Breast epithelium (tissue), 4 donors: ENCODE measurements at regions not wholly inside any gene's neighbourhood (a gene's known extent, or its start where the extent isn't known, plus 50 kb on each side); places are given as distances from the start of the nearest gene placed in this dataset.

ENCODE experiments used
- DNase-seq, 2 donors: peaks; one replicate each; pipeline ENCODE4 v3.0.0-alpha.2; 2019; ENCODE audit warnings: low spot score in 2 of 2
- H3K27ac ChIP-seq, 2 donors: fragments of 200-600 bp; sonication (generic) in 1 of 2; one replicate each; pipeline ENCODE4 v1.5.1; 2016 to 2019; ENCODE audit warnings: mild to moderate bottlenecking in 1 of 2
- H3K27me3 ChIP-seq, 2 donors: fragments of 200-600 bp; sonication (generic) in 1 of 2; one replicate each; pipeline versions ENCODE4 v1.5.1 to v1.6.0; 2017 to 2019; ENCODE audit warnings: control low read depth in 1 of 2, mild to moderate bottlenecking in 1 of 2
- H3K36me3 ChIP-seq: fragments of 200-600 bp; one replicate; pipeline ENCODE4 v1.5.1; 2019
- H3K4me1 ChIP-seq, 2 donors: fragments of 200-600 bp; sonication (generic); one replicate each; pipeline ENCODE4 v1.5.1; 2016 to 2019; ENCODE audit warnings: control low read depth in 1 of 2
- H3K4me3 ChIP-seq, 3 donors: fragments of 200-600 bp; sonication (generic); 1 replicate in 2 of 3; 2 replicates in 1 of 3; pipeline ENCODE4 v1.5.1; 2016 to 2019; ENCODE audit warnings: mild to moderate bottlenecking in 3 of 3, moderate library complexity in 2 of 3
- H3K9me3 ChIP-seq, 2 donors: fragments of 200-600 bp; sonication (generic) in 1 of 2; one replicate each; pipeline ENCODE4 v1.5.1; 2016 to 2019; ENCODE audit warnings: control low read depth in 1 of 2
- CTCF ChIP-seq, 3 donors: fragments of 450-650 bp; IDR thresholded peaks; one replicate each; pipeline ENCODE4 v1.5.1; 2016 to 2017; ENCODE audit warnings: antibody characterized with exemption in 3 of 3, mild to moderate bottlenecking in 3 of 3, moderate library complexity in 3 of 3
- POLR2A ChIP-seq: fragments of 450-650 bp; IDR thresholded peaks from one replicate; pipeline ENCODE4 v1.6.1; 2016; ENCODE audit warnings: antibody characterized with exemption, mild to moderate bottlenecking, moderate library complexity
- POLR2AphosphoS5 ChIP-seq, 3 donors: sonication (generic); formaldehyde crosslinking; IDR thresholded peaks; one replicate each; pipeline ENCODE4 v1.6.1; 2017; ENCODE audit warnings: antibody characterized with exemption in 3 of 3
- intact Hi-C: fragments of 100-400 bp; cut with DNase I; formaldehyde crosslinking; loops from one replicate; pipeline ENCODE4 v1.15.1; 2023; ENCODE audit warnings: low total_unique reads

- TF ChIP-seq POLR2AphosphoS5 (IDR thresholded peaks at IDR 0.05) = peak; percentile 74 to 86 (median 76)
- TF ChIP-seq CTCF (IDR thresholded peaks at IDR 0.05) = no peak
- TF ChIP-seq POLR2A = no peak
- peak; percentile 91 to 92 for DNase-seq
- Histone ChIP-seq H3K9me3 (no peaks in the 10 kb centered on the region), H3K4me3 (peak overlapping the region; percentile 17 to 85 (median 67)), H3K27me3 (no peaks in the 10 kb centered on the region), H3K27ac (peak overlapping the region; percentile 99 to 100), H3K36me3 (no peaks in the 10 kb centered on the region), H3K4me1 (peaks cover 37 to 49% of the 10 kb centered on the region in 2 donors)
- intact Hi-C loops = no loop called here
Measured at GRCh38 chr22:46084943-46085827, 65.1 kb upstream of the PPARA start.

- Histone ChIP-seq H3K27ac (peak overlapping the region; percentile 99 to 100), H3K36me3 (no peaks in the 10 kb centered on the region), H3K27me3 (no peaks in the 10 kb centered on the region), H3K4me1 (peaks cover 43 to 57% of the 10 kb centered on the region in 2 donors), H3K4me3 (peak overlapping the region; percentile 17 to 85 (median 67)), H3K9me3 (no peaks in the 10 kb centered on the region)
- TF ChIP-seq POLR2A (no peak), CTCF (IDR thresholded peaks at IDR 0.05) (no peak), POLR2AphosphoS5 (IDR thresholded peaks at IDR 0.05) (peak; percentile 44 to 90 (median 71))
- intact Hi-C loops = no loop called here
- peak; percentile 71 to 82 for DNase-seq
Measured at GRCh38 chr22:46085828-46086576, 64.3 kb upstream of the PPARA start.

- no peak for DNase-seq
- intact Hi-C loops = no loop called here
- Histone ChIP-seq H3K27ac (peak overlapping the region; percentile 99 to 100), H3K4me3 (peak overlapping the region; percentile 17 to 85 (median 67)), H3K27me3 (no peaks in the 10 kb centered on the region), H3K4me1 (peaks cover 49 to 65% of the 10 kb centered on the region in 2 donors), H3K9me3 (no peaks in the 10 kb centered on the region), H3K36me3 (no peaks in the 10 kb centered on the region)
- TF ChIP-seq CTCF (IDR thresholded peaks at IDR 0.05) = no peak
- no peak for TF ChIP-seq POLR2AphosphoS5 (IDR thresholded peaks at IDR 0.05)
- TF ChIP-seq POLR2A = no peak
Measured at GRCh38 chr22:46086577-46087335, 63.6 kb upstream of the PPARA start.

- Histone ChIP-seq H3K4me3 (peak overlapping the region in 2 of 3 donors; percentile 67 to 85), H3K27ac (peak overlapping the region; percentile 99 to 100)
Measured at GRCh38 chr22:46087336-46087690, 63.0 kb upstream of the PPARA start.

More at GRCh38 chr22:46087336-46087690, 63.0 kb upstream of the PPARA start:
- intact Hi-C loops = no loop called here
- H3K36me3 ChIP-seq = no peaks in the 10 kb centered on the region
- DNase-seq = no peak
- no peak for TF ChIP-seq POLR2AphosphoS5 (IDR thresholded peaks at IDR 0.05)
- TF ChIP-seq CTCF (IDR thresholded peaks at IDR 0.05) = no peak
- no peak for TF ChIP-seq POLR2A
- H3K4me1 ChIP-seq = peaks cover 54 to 69% of the 10 kb centered on the region in 2 donors
- no peaks in the 10 kb centered on the region for H3K27me3 ChIP-seq
- H3K9me3 ChIP-seq = no peaks in the 10 kb centered on the region
